Neural crest cell (in vitro differentiated cells): ENCODE measurements at regions not wholly inside any gene's neighbourhood (a gene's known extent, or its start where the extent isn't known, plus 50 kb on each side); places are given as distances from the start of the nearest gene placed in this dataset.
A peak's percentile ranks its signal among the peaks of the same experiment; 100 is the strongest.

Source experiments
- DNase-seq: peaks from one replicate; pipeline ENCODE4 v3.0.0; 2021; ENCODE audit warnings: low read depth, mixed read lengths, low spot score
- H3K27ac Mint-ChIP-seq: one replicate; pipeline ENCODE4 v1.8.0; 2021; ENCODE audit warnings: mild to moderate bottlenecking, mixed read lengths; ENCODE audit not compliant: unreplicated experiment
- H3K27me3 Mint-ChIP-seq: 2 replicates; pipeline ENCODE4 v1.8.0; 2021; ENCODE audit warnings: low read depth, mild to moderate bottlenecking, mixed read lengths
- H3K36me3 Mint-ChIP-seq: 2 replicates; pipeline ENCODE4 v1.8.0; 2021; ENCODE audit warnings: low read depth, mild to moderate bottlenecking, mixed read lengths
- H3K4me1 Mint-ChIP-seq: 2 replicates; pipeline ENCODE4 v1.8.0; 2021; ENCODE audit warnings: mixed read lengths
- H3K4me3 Mint-ChIP-seq: one replicate; pipeline ENCODE4 v1.8.0; 2021; ENCODE audit warnings: mild to moderate bottlenecking, mixed read lengths
- H3K9me3 Mint-ChIP-seq: 2 replicates; pipeline ENCODE4 v1.8.0; 2021; ENCODE audit warnings: mixed read lengths
- TF ChIP-seq, protein P1 (sequence below): fragments of 200-600 bp; sonication (generic); conservative IDR thresholded peaks from 2 replicates; pipeline ENCODE4 v1.5.0; 2021; ENCODE audit warnings: antibody characterized with exemption, mild to moderate bottlenecking

DNA sequence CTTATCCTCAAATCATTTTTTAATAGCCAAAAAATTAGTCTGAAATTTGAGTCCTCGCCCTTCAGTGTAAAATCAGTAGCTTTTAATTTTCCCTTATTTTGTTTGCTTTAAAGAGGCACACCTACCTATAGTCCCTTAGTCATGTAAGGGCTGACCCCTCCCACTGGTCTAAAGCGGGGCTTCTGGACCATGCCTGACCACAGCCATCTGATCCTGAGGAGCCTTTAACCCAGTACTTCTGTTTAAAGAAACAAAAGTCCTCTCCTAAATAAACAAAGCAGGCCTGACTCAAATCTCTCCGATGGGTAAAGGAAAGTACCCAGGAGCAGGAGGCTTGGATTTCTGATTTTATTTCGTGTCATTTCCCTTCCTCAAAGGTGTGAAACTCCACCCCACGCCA lies 92.0 kb upstream of the CCL2 start:
- no peak for DNase-seq
- H3K4me1 Mint-ChIP-seq = no peaks in the 10 kb centered on the region
- H3K4me3 Mint-ChIP-seq = no peak overlapping the region
- no peaks in the 10 kb centered on the region for H3K36me3 Mint-ChIP-seq
- peaks cover 80% of the 10 kb centered on the region for H3K27me3 Mint-ChIP-seq
- no peak overlapping the region for H3K27ac Mint-ChIP-seq
- no peaks in the 10 kb centered on the region for H3K9me3 Mint-ChIP-seq
- TF ChIP-seq, protein P1, sequence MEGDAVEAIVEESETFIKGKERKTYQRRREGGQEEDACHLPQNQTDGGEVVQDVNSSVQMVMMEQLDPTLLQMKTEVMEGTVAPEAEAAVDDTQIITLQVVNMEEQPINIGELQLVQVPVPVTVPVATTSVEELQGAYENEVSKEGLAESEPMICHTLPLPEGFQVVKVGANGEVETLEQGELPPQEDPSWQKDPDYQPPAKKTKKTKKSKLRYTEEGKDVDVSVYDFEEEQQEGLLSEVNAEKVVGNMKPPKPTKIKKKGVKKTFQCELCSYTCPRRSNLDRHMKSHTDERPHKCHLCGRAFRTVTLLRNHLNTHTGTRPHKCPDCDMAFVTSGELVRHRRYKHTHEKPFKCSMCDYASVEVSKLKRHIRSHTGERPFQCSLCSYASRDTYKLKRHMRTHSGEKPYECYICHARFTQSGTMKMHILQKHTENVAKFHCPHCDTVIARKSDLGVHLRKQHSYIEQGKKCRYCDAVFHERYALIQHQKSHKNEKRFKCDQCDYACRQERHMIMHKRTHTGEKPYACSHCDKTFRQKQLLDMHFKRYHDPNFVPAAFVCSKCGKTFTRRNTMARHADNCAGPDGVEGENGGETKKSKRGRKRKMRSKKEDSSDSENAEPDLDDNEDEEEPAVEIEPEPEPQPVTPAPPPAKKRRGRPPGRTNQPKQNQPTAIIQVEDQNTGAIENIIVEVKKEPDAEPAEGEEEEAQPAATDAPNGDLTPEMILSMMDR = no peak

DNA sequence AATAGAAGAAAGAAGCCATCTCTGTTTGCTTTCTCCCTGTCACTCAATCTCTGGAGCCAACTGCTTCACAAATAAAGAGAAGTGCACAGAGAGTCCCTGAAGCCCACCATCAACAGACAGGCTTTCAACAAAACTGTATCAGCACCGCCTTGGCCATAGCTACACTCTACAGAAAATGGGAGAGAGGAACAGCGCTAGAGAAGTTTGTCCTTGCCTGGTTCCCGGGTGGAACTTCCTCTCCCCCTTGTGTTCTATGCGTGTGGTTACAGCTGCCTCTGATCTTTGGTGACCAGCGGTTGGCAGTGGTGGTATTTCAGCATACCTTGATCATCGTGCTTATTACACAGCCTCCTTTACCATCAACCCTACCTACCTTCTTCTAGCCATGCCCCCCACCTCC lies 91.4 kb upstream of the CCL2 start:
- no peaks in the 10 kb centered on the region for H3K4me1 Mint-ChIP-seq
- TF ChIP-seq, protein P1 = peak; percentile 64
- no peaks in the 10 kb centered on the region for H3K36me3 Mint-ChIP-seq
- H3K27me3 Mint-ChIP-seq = peaks cover 75% of the 10 kb centered on the region
- H3K4me3 Mint-ChIP-seq = no peak overlapping the region
- DNase-seq = no peak
- no peaks in the 10 kb centered on the region for H3K9me3 Mint-ChIP-seq
- no peak overlapping the region for H3K27ac Mint-ChIP-seq

DNA sequence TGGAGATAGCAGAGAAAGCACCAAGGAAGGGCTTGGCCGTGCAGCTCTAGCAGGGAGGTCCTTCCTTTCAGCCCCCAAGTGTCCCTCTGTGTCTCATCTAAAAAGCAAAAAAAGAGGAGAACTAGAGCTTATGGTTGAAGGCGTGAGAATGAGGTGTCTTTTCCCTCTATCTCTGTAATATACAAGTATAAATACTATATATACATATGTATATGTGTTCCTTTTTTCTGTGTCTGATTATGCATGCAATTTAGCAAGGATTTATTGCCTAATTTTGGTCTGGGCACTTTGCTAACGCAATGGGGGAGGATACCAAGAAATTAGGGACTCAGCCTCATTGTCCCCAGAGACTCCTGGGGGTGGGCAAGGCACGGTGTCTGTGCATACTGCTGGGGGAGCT lies 90.2 kb upstream of the CCL2 start:
- Mint-ChIP-seq H3K27ac (no peak overlapping the region), H3K4me3 (no peak overlapping the region), H3K4me1 (no peaks in the 10 kb centered on the region), H3K9me3 (no peaks in the 10 kb centered on the region), H3K36me3 (no peaks in the 10 kb centered on the region), H3K27me3 (peaks cover 63% of the 10 kb centered on the region)
- TF ChIP-seq, protein P1 = no peak
- no peak for DNase-seq

DNA sequence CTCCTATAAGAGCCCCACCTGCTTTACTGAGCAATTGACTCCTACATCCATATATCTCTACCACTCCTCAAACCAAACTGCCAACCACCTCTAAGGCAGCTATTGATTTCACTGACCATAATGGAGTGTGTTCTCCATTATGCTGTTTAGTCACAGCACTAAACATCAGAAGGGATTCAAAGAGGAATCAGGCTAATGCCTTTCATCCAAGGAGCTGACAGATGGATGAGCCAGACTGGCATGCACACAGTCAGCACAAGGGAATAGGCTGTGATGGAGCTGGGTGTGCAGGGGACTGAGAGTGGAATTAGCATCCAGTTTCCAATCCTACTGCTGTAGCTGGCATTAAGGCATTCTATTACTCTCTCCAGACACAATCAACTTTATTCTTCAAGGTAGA lies 88.7 kb upstream of the CCL2 start:
- Mint-ChIP-seq H3K36me3 (no peaks in the 10 kb centered on the region), H3K4me3 (no peak overlapping the region), H3K9me3 (peaks cover 4% of the 10 kb centered on the region), H3K4me1 (no peaks in the 10 kb centered on the region), H3K27me3 (peaks cover 59% of the 10 kb centered on the region), H3K27ac (no peak overlapping the region)
- no peak for DNase-seq
- TF ChIP-seq, protein P1 = no peak

DNA sequence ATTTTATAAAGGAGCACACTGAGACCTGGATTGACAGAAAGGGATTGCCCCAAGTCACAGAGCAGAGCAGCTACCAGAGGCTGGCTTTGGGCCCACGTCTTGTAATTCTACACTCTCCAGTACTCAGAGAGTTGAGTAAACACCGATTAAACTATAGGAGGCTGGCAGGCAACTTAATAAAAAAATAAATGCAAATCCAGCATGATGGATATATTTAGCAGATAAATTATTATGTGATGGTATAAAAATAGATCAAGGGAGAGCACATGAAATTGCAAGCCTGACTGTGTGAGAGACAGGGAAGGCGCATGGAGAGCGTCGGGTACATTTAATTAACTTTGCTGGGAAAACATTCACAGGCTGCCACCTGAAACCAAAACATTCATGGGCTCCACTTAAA lies 87.7 kb upstream of the CCL2 start:
- DNase-seq = no peak
- Mint-ChIP-seq H3K9me3 (peaks cover 12% of the 10 kb centered on the region), H3K27ac (no peak overlapping the region), H3K36me3 (no peaks in the 10 kb centered on the region), H3K27me3 (peaks cover 53% of the 10 kb centered on the region), H3K4me1 (no peaks in the 10 kb centered on the region), H3K4me3 (no peak overlapping the region)
- TF ChIP-seq, protein P1 = no peak

DNA sequence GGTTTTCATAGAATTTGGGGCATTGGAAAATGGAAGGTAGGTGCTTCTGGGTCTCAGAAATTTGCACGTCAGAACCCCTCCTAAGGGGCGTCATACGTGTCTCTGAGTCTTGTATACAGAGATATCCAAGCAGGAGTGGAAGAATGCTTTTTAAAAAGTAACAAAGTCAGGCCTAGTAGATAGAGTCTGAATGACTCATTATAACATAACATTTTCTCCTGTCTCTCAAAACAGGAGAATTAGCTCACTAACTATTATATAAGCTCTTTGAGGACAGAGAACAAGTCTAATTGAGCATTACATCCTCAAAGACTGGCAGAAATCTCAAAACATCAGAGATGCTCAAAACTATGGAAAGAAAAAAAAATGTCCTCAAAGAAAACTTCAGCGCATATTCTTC lies 86.1 kb upstream of the CCL2 start:
- H3K4me1 Mint-ChIP-seq = no peaks in the 10 kb centered on the region
- H3K27me3 Mint-ChIP-seq = peaks cover 38% of the 10 kb centered on the region
- no peak for DNase-seq

More for the DNA sequence above, 86.1 kb upstream of the CCL2 start:
- no peak overlapping the region for H3K27ac Mint-ChIP-seq
- H3K4me3 Mint-ChIP-seq = no peak overlapping the region
- TF ChIP-seq, protein P1 = no peak
- peaks cover 16% of the 10 kb centered on the region for H3K9me3 Mint-ChIP-seq
- no peaks in the 10 kb centered on the region for H3K36me3 Mint-ChIP-seq
